ENCODE measurements at regions not wholly inside any gene's neighbourhood (a gene's known extent, or its start where the extent isn't known, plus 50 kb on each side); places are given as distances from the start of the nearest gene placed in this dataset.

- TF ChIP-seq CTCF (IDR thresholded peaks at IDR 0.05; ENCODE audit: low read depth, low read length, poor library complexity, severe bottlenecking), result no peak
- no peak for TF ChIP-seq EZH2phosphoT487 (IDR thresholded peaks at IDR 0.05; ENCODE audit: borderline replicate concordance, low read length)
Measured at GRCh38 chr6:114796576-114796975, 453.8 kb upstream of the HS3ST5 start.
